ENCODE measurements at regions not wholly inside any gene's neighbourhood (a gene's known extent, or its start where the extent isn't known, plus 50 kb on each side); places are given as distances from the start of the nearest gene placed in this dataset.

- no peak for TF ChIP-seq ZNF384 (IDR thresholded peaks at IDR 0.05)
- no peak for TF ChIP-seq CTBP1 (IDR thresholded peaks at IDR 0.05; ENCODE audit: borderline replicate concordance)
- TF ChIP-seq TARDBP (IDR thresholded peaks at IDR 0.05) = no peak
- no peak for TF ChIP-seq FOXA1 (IDR thresholded peaks at IDR 0.05)
- no peak for TF ChIP-seq FOXM1 (IDR thresholded peaks at IDR 0.05; ENCODE audit: borderline replicate concordance)
- TF ChIP-seq BHLHE40 (IDR thresholded peaks at IDR 0.05; ENCODE audit: borderline replicate concordance) = no peak
Measured at GRCh38 chr3:145133281-145133680, 1027.7 kb downstream of the PLOD2 start.
